Ishikawa (cell line): ENCODE measurements at regions not wholly inside any gene's neighbourhood (a gene's known extent, or its start where the extent isn't known, plus 50 kb on each side); places are given as distances from the start of the nearest gene placed in this dataset.

Experiments used
- CEBPB ChIP-seq: IDR thresholded peaks from 2 replicates; pipeline ENCODE4 v1.6.1; 2012
- CREB1 ChIP-seq: IDR thresholded peaks from 2 replicates; pipeline ENCODE4 v1.6.1; 2012; ENCODE audit warnings: low read depth
- EGR1 ChIP-seq: IDR thresholded peaks from 2 replicates; pipeline ENCODE4 v1.6.1; 2012
- EP300 ChIP-seq: IDR thresholded peaks from 2 replicates; pipeline ENCODE4 v1.6.1; 2012; ENCODE audit warnings: borderline replicate concordance
- FOXM1 ChIP-seq: IDR thresholded peaks from 2 replicates; pipeline ENCODE4 v1.6.1; 2012; ENCODE audit warnings: low read depth, borderline replicate concordance
- NFIC ChIP-seq: IDR thresholded peaks from 2 replicates; pipeline ENCODE4 v1.6.1; 2012
- RAD21 ChIP-seq: IDR thresholded peaks from 2 replicates; pipeline ENCODE4 v1.6.1; 2012; ENCODE audit warnings: low read depth
- TAF1 ChIP-seq: IDR thresholded peaks from 2 replicates; pipeline ENCODE4 v1.6.1; 2012; ENCODE audit warnings: low read depth, mild to moderate bottlenecking
- TCF12 ChIP-seq: IDR thresholded peaks from 2 replicates; pipeline ENCODE4 v1.6.1; 2012; ENCODE audit warnings: low read depth
- TEAD4 ChIP-seq: IDR thresholded peaks from 2 replicates; pipeline ENCODE4 v1.6.1; 2012
- YY1 ChIP-seq: IDR thresholded peaks from 2 replicates; pipeline ENCODE4 v1.6.1; 2012; ENCODE audit warnings: low read depth
- ZBTB7A ChIP-seq: IDR thresholded peaks from 2 replicates; pipeline ENCODE4 v1.6.1; 2012; ENCODE audit warnings: low read depth
- TF ChIP-seq, protein P1 (sequence below): IDR thresholded peaks from 2 replicates; pipeline ENCODE4 v1.6.1; 2012; ENCODE audit warnings: low read depth, mild to moderate bottlenecking
- TF ChIP-seq, protein P2 (sequence below): IDR thresholded peaks from 2 replicates; pipeline ENCODE4 v1.6.1; 2012
- TF ChIP-seq, protein P3 (sequence below): IDR thresholded peaks from 2 replicates; pipeline ENCODE4 v1.6.1; 2012

DNA sequence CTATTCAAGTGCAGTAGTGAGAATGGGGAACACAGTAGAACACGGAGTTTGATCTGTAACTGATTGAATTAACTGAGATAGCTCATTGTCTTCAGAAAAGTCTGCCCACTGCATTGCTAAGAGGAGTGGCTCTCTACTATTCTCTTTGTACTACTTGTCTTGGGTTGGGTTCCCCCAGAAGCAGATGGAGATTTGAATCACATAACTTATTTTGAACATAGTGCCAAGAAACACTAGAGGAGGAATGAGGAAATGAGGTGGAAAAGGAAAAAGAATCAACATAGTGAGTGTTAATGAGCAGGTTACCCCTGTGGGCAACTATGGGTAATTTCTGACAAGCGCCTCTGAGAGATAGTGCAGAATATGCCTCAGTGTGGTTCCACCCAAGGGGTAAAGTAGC, 362.7 kb downstream of the STIM2 start:
- TF ChIP-seq EGR1: no peak
- no peak for TF ChIP-seq CEBPB
- TF ChIP-seq FOXM1: no peak
- no peak for TF ChIP-seq EP300
- no peak for TF ChIP-seq TCF12
- no peak for TF ChIP-seq ZBTB7A

DNA sequence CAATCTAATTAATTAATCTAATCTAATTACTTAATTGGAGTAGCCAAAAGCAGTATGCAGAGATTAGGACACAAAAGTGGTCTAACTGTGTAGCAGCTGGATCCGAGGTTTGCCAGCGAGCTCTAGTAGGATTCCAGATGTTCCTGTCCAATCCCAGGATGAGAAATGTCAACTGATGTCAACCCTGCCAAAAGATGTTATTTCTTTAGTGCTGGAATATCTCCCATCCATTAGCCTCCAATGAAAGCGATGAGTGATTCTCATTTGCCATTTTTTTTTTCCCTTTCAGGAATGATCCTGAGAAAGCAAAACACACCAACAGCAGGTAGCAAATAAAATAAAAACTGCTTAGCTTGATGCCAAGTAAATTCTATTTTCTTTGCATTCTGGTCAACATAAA, 372.9 kb downstream of the STIM2 start:
- no peak for TF ChIP-seq FOXM1
- no peak for TF ChIP-seq NFIC
- TF ChIP-seq, protein P1, sequence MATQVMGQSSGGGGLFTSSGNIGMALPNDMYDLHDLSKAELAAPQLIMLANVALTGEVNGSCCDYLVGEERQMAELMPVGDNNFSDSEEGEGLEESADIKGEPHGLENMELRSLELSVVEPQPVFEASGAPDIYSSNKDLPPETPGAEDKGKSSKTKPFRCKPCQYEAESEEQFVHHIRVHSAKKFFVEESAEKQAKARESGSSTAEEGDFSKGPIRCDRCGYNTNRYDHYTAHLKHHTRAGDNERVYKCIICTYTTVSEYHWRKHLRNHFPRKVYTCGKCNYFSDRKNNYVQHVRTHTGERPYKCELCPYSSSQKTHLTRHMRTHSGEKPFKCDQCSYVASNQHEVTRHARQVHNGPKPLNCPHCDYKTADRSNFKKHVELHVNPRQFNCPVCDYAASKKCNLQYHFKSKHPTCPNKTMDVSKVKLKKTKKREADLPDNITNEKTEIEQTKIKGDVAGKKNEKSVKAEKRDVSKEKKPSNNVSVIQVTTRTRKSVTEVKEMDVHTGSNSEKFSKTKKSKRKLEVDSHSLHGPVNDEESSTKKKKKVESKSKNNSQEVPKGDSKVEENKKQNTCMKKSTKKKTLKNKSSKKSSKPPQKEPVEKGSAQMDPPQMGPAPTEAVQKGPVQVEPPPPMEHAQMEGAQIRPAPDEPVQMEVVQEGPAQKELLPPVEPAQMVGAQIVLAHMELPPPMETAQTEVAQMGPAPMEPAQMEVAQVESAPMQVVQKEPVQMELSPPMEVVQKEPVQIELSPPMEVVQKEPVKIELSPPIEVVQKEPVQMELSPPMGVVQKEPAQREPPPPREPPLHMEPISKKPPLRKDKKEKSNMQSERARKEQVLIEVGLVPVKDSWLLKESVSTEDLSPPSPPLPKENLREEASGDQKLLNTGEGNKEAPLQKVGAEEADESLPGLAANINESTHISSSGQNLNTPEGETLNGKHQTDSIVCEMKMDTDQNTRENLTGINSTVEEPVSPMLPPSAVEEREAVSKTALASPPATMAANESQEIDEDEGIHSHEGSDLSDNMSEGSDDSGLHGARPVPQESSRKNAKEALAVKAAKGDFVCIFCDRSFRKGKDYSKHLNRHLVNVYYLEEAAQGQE: no peak
- TF ChIP-seq EP300: no peak
- TF ChIP-seq CEBPB: no peak
- TF ChIP-seq TEAD4: no peak
- no peak for TF ChIP-seq EGR1
- no peak for TF ChIP-seq TCF12
- no peak for TF ChIP-seq YY1
- TF ChIP-seq, protein P2, sequence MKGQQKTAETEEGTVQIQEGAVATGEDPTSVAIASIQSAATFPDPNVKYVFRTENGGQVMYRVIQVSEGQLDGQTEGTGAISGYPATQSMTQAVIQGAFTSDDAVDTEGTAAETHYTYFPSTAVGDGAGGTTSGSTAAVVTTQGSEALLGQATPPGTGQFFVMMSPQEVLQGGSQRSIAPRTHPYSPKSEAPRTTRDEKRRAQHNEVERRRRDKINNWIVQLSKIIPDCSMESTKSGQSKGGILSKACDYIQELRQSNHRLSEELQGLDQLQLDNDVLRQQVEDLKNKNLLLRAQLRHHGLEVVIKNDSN: no peak
- no peak for TF ChIP-seq CREB1
- TF ChIP-seq ZBTB7A: no peak
- TF ChIP-seq, protein P3, sequence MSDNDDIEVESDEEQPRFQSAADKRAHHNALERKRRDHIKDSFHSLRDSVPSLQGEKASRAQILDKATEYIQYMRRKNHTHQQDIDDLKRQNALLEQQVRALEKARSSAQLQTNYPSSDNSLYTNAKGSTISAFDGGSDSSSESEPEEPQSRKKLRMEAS: no peak
- no peak for TF ChIP-seq RAD21
- TF ChIP-seq TAF1: no peak

DNA sequence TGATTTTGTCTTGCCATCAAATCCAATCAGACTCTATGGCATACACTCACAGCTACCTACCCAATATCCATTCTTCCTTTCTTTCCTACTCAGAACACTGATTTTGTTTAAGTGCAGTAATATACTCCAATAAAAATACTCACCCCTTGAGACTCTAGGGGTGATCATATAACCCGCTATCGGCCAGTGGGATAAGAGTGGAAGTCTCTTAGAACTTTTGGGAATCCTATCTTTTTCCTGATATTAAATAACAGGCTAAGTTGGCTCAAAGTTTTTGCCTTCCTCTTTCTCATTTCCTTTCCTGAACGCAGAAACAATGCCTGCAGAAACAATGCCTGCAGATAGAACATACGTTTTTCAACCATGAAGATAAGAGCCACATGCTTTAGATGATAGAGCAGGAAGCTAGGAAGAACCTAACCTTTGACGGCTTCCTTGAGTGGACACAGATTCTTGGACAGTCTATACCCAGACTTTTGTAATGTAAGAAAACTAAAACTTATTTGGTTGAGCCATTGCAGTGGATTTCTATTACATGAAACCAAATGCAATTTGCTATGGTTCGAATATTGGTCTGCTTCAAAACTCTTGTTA, 373.8 kb downstream of the STIM2 start:
- TF ChIP-seq EP300 (no peak), CREB1 (no peak), FOXM1 (no peak), RAD21 (no peak), TEAD4 (no peak), YY1 (no peak)
- TF ChIP-seq, protein P2: no peak
- TF ChIP-seq, protein P3: no peak

DNA sequence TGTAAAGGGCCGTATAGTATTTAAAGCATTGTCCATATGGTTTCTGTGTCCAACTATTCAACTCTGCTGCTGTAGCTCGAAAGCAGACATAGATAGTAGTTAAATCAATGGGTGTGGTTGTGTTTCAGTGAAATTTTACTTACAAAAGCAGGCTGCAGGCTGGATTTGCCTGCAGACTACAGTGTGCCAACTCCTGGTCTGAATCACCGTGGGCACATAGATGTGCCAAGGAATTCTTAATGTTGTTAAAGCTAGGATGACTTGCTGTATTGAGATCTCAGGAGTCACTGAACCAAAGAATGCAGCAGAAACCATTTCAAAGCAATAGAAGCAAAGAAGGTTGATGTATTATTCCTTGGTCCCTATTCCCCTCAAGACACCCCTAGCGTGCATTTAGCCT, 379.0 kb downstream of the STIM2 start:
- TF ChIP-seq EP300: no peak
- TF ChIP-seq CEBPB: no peak
- TF ChIP-seq, protein P3: no peak

DNA sequence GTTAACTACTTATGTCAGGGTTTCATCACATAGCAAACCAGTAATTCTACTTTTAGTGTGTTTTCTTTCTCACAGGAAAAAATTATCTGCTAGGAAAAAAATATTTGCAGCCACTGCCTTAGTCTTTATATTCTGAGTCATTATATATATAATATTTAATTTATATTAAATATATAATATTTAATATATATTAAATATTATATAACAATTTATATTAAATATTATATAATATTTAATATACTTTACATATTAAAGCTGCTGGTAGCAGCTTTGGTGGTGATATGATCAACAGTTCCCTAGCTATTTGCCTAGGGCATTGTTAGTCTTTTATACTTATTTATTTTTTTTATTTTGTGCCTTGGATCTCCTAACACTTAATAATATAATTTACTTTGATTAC, 381.6 kb downstream of the STIM2 start:
- TF ChIP-seq, protein P3: no peak
- TF ChIP-seq EP300 (no peak), EGR1 (no peak), ZBTB7A (no peak), TAF1 (no peak), FOXM1 (no peak), YY1 (no peak), NFIC (no peak), TEAD4 (no peak)
- TF ChIP-seq, protein P1: no peak

DNA sequence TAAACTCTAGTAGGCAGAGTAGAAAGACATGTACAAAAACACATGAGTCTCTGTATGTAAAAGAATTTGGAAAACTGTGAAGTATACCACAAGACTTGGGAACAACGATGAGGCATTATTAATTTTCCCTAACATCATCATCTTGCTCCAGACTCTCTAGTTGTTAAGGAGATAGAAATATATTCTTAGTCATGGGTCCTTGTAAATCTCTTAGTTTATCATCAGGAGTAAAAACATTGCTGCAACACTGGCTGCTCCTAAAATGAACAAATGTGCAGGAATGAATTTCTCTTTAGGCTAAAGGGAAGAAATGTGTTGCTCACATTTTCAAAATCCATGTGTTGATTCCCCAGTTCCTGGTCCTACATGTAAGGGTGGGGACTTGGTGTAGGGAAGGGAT, 384.6 kb downstream of the STIM2 start:
- TF ChIP-seq EP300: no peak
- no peak for TF ChIP-seq CREB1
- no peak for TF ChIP-seq ZBTB7A
- TF ChIP-seq TCF12: no peak
- TF ChIP-seq, protein P3: no peak
- no peak for TF ChIP-seq NFIC
- TF ChIP-seq RAD21: no peak
- TF ChIP-seq FOXM1: no peak
- TF ChIP-seq, protein P1: no peak
- TF ChIP-seq, protein P2: no peak
- no peak for TF ChIP-seq TEAD4
- no peak for TF ChIP-seq TAF1
- no peak for TF ChIP-seq EGR1
- TF ChIP-seq YY1: no peak
- no peak for TF ChIP-seq CEBPB
